ENCODE measurements at regions not wholly inside any gene's neighbourhood (a gene's known extent, or its start where the extent isn't known, plus 50 kb on each side); places are given as distances from the start of the nearest gene placed in this dataset.

DNA sequence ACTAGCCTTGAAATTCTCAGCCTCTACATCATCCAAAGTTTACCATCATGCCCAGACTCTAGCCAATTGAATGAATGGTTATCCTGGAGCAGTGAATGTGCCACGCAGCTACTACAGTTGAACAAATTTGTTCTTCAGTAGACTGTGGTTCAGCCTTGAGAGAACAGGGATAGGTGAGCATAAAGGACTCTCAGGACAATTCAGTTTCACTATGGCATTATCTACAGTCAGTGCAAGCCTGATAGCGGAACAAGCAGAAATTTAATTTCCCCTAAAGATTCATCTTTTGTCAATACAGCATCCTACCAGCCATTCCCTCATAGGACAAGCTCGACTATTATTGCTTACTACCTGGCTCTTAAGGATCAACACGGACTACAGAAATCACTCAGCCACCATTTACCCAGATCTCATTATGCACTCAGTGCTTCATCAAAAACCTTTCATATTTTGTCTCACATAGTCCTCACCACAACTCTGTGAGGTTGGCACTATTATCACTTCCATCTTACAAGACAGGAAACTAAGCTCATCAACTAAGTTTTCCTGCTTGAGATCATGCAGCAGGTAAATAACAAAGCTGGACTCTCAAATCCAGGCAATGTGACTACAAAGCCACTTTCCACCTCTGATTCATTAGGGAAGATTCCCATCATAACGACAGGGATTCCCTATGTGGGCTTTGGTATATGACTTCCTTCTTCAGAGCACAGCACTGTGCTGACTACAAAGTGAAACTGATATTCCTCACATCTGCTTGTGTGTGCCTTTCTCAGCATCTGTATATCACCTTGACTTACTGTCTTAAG lies 181.5 kb upstream of the ACVR2A start:
- TF ChIP-seq EP300 (IDR thresholded peaks at IDR 0.05), result no peak
- TF ChIP-seq, protein P1, sequence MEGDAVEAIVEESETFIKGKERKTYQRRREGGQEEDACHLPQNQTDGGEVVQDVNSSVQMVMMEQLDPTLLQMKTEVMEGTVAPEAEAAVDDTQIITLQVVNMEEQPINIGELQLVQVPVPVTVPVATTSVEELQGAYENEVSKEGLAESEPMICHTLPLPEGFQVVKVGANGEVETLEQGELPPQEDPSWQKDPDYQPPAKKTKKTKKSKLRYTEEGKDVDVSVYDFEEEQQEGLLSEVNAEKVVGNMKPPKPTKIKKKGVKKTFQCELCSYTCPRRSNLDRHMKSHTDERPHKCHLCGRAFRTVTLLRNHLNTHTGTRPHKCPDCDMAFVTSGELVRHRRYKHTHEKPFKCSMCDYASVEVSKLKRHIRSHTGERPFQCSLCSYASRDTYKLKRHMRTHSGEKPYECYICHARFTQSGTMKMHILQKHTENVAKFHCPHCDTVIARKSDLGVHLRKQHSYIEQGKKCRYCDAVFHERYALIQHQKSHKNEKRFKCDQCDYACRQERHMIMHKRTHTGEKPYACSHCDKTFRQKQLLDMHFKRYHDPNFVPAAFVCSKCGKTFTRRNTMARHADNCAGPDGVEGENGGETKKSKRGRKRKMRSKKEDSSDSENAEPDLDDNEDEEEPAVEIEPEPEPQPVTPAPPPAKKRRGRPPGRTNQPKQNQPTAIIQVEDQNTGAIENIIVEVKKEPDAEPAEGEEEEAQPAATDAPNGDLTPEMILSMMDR (IDR thresholded peaks at IDR 0.05), result no peak
- TF ChIP-seq POLR2A (IDR thresholded peaks at IDR 0.05), result no peak
- no peak for TF ChIP-seq POLR2AphosphoS5 (IDR thresholded peaks at IDR 0.05)
- no peak overlapping the region for H3K27ac ChIP-seq
- 74 to 78% methylated on average over 5 of the region's 5 CpGs for WGBS, 2 donors
- H3K4me1 ChIP-seq, result no peaks in the 10 kb centered on the region
- no peaks in the 10 kb centered on the region for H3K36me3 ChIP-seq
- H3K27me3 ChIP-seq, result no peaks in the 10 kb centered on the region
- H3K4me3 ChIP-seq, result no peak overlapping the region
- no peaks in the 10 kb centered on the region for H3K9me3 ChIP-seq
- no peak for DNase-seq
- intact Hi-C loops (cut with DNase I), result no loop called here

DNA sequence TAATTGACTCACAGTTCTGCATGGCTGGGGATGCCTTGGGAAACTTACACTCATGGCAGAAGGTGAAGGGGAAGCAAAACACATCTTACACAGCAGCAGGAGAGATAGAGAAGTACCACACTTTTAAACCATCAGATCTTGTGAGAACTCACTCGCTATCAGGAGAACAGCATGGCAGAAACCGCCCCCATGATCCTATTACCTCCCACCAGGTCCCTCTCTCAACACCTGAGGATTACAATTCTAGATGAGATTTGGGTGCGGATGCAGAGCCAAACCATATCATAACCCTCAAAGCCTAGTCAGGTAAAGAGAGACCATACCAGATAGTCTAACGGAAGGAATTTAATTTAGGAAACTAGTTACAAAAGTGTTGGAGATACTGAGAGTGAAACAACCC lies 182.6 kb upstream of the ACVR2A start:
- H3K36me3 ChIP-seq, result no peaks in the 10 kb centered on the region
- H3K4me3 ChIP-seq, result no peak overlapping the region
- H3K27me3 ChIP-seq, result no peaks in the 10 kb centered on the region
- no peak overlapping the region for H3K27ac ChIP-seq
- TF ChIP-seq POLR2A (IDR thresholded peaks at IDR 0.05) (no peak), EP300 (IDR thresholded peaks at IDR 0.05) (no peak)
- 96 to 98% methylated on average over 4 of the region's 4 CpGs for WGBS, 2 donors
- no peaks in the 10 kb centered on the region for H3K4me1 ChIP-seq
- no peaks in the 10 kb centered on the region for H3K9me3 ChIP-seq
- intact Hi-C loops (cut with DNase I), result no loop called here
- DNase-seq, result no peak

DNA sequence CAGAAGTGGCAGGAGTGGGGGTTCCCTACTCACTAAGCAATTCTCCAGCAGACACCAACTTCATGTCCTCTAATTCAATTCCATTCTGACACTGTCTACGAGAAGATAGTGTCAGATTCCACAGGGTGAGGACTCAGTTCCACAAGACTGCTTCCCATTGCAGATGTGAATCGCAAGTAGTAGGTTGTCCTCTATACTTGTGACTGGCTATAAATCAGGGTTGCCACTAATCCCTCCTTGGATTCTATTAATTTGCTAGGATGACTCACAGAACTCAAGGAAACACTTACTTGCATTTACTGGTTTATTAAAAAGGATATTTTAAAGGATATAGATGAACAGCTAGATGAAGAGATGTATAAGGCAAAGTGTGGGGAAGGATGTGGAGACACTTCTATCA lies 184.1 kb upstream of the ACVR2A start:
- TF ChIP-seq POLR2AphosphoS5 (IDR thresholded peaks at IDR 0.05) (no peak), EP300 (IDR thresholded peaks at IDR 0.05) (no peak), POLR2A (IDR thresholded peaks at IDR 0.05) (no peak)
- TF ChIP-seq, protein P1 (IDR thresholded peaks at IDR 0.05), result no peak

DNA sequence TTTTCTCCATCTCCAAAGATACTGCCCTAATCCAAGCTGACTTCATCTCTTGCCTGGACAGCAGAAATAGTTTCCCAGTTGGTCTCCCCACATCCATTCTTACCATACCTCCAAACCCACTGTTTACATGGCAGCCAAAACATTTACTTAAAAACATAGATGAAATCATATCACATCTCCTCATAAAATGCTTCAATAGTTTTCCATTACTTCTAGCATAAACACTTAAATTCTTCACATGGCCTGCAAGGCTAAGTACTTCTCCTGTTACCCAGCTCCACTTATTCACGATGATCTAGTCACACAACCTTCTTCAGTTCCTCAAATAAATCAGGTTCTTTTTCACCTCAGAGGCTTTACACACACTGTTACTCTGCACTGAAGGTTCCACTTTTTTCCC lies 185.8 kb upstream of the ACVR2A start:
- Histone ChIP-seq H3K36me3 (no peaks in the 10 kb centered on the region), H3K27me3 (no peaks in the 10 kb centered on the region), H3K4me3 (no peak overlapping the region), H3K9me3 (no peaks in the 10 kb centered on the region), H3K4me1 (no peaks in the 10 kb centered on the region), H3K27ac (no peak overlapping the region)
- DNase-seq, result no peak
- TF ChIP-seq EP300 (IDR thresholded peaks at IDR 0.05), result no peak
- TF ChIP-seq POLR2A (IDR thresholded peaks at IDR 0.05), result no peak
- TF ChIP-seq POLR2AphosphoS5 (IDR thresholded peaks at IDR 0.05), result no peak
- TF ChIP-seq, protein P1 (IDR thresholded peaks at IDR 0.05), result no peak
- WGBS, 2 donors, result 78 to 91% methylated on average over 1 of the region's 1 CpG
- intact Hi-C loops (cut with DNase I), result no loop called here

More for the DNA sequence above, 184.1 kb upstream of the ACVR2A start:
- Histone ChIP-seq H3K36me3 (no peaks in the 10 kb centered on the region), H3K4me1 (no peaks in the 10 kb centered on the region), H3K27ac (no peak overlapping the region), H3K4me3 (no peak overlapping the region), H3K27me3 (no peaks in the 10 kb centered on the region), H3K9me3 (no peaks in the 10 kb centered on the region)
- 94 to 98% methylated on average over 2 of the region's 2 CpGs for WGBS, 2 donors
- DNase-seq, result no peak
- intact Hi-C loops (cut with DNase I), result no loop called here

DNA sequence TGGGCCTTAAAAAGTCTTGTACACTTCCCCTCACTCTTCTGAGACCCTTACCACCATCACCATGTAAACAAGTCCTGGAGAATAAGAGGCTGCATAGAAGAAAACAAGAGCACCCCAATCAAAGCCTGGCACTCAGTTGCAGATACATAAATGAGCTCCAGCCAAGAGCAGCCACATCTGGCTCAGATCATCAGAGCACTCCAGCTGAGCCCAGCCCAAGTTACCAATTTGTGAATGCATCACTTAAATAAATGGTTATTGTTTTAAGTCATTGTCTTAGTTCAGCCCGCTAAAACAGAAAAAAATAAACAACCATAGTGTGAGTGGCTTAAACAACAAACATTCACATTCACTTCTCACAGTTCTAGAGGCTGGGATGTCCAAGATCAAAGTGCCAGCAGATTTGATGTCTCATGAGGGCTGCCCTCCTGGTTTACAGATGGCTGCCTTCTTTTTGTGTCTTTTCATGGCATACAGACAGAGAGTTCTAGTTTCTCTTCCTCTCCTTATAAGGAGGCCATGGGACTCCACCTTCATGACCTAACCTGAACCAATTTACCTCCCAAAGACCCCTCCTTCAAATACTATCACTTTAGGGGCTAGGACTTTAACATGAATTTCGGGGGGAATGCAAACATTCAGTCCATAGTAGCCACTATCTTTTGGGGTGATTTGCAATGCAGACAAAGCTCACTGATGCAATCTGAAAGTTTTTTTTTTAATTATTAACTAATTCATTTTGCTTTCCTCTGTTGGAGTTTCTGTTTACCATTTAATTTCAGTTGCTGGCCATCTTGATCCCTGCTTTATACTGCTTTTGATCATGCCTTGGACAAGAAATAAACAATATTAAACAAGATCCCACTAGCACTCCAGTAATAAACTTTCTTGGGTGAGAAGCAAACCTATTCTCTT lies 187.5 kb upstream of the ACVR2A start:
- DNase-seq, result no peak
- H3K4me3 ChIP-seq, result no peak overlapping the region
- intact Hi-C loops (cut with DNase I), result no loop called here
- TF ChIP-seq POLR2A (IDR thresholded peaks at IDR 0.05) (no peak), POLR2AphosphoS5 (IDR thresholded peaks at IDR 0.05) (no peak)
- TF ChIP-seq, protein P1 (IDR thresholded peaks at IDR 0.05), result no peak
- H3K36me3 ChIP-seq, result no peaks in the 10 kb centered on the region
- H3K4me1 ChIP-seq, result no peaks in the 10 kb centered on the region
- no peak overlapping the region for H3K27ac ChIP-seq
- WGBS, 2 donors, result 83 to 88% methylated on average over 2 of the region's 2 CpGs
- no peaks in the 10 kb centered on the region for H3K27me3 ChIP-seq
- no peaks in the 10 kb centered on the region for H3K9me3 ChIP-seq

All from sigmoid colon (tissue), 6 donors.